Calu3 (cell line): ENCODE measurements at regions not wholly inside any gene's neighbourhood (a gene's known extent, or its start where the extent isn't known, plus 50 kb on each side); places are given as distances from the start of the nearest gene placed in this dataset.

Experiments
- BruUV-seq: library from RNA; stranded (reverse); fragments of 400-500 nt; replicated peaks from 2 replicates; lab custom pipeline; 2021; lab: Mats Ljungman, UMichigan
- CTCF ChIA-PET: fragments of 300-600 bp; sonication (Branson Sonifier 250); formaldehyde crosslinking; loops from one replicate; lab custom pipeline; 2022; ENCODE audit warnings: antibody characterized with exemption; lab: Charles Lee
- DNase-seq: peaks from one replicate; pipeline ENCODE4 v3.0.0; 2022
- H3K27ac Mint-ChIP-seq: one replicate; pipeline ENCODE4 v1.8.0; 2022; ENCODE audit warnings: mixed read lengths; ENCODE audit not compliant: unreplicated experiment
- H3K27me3 Mint-ChIP-seq: one replicate; pipeline ENCODE4 v1.8.0; 2022; ENCODE audit warnings: mixed read lengths; ENCODE audit not compliant: unreplicated experiment
- H3K36me3 Mint-ChIP-seq: one replicate; pipeline ENCODE4 v1.8.0; 2022; ENCODE audit warnings: mild to moderate bottlenecking, moderate library complexity, mixed read lengths; ENCODE audit not compliant: insufficient read depth, unreplicated experiment
- H3K4me1 Mint-ChIP-seq: one replicate; pipeline ENCODE4 v1.8.0; 2022; ENCODE audit warnings: mild to moderate bottlenecking, low read depth, mixed read lengths; ENCODE audit not compliant: unreplicated experiment
- H3K4me3 Mint-ChIP-seq: one replicate; pipeline ENCODE4 v1.8.0; 2022; ENCODE audit warnings: mild to moderate bottlenecking, low read depth, moderate library complexity, mixed read lengths; ENCODE audit not compliant: unreplicated experiment
- H3K9me3 Mint-ChIP-seq: one replicate; pipeline ENCODE4 v1.8.0; 2022; ENCODE audit warnings: low read depth, mixed read lengths; ENCODE audit not compliant: unreplicated experiment
- CTCF ChIP-seq: fragments of 200-600 bp; IDR thresholded peaks from one replicate; pipeline ENCODE4 v1.8.0; 2022; ENCODE audit warnings: antibody characterized with exemption; ENCODE audit not compliant: unreplicated experiment
- intact Hi-C: fragments of 100-400 bp; cut with micrococcal nuclease; formaldehyde crosslinking; loops from one replicate; pipeline ENCODE4 v1.10.0; 2022; ENCODE audit not compliant: unreplicated experiment

- no peak overlapping the region for H3K27ac Mint-ChIP-seq
- no peak for DNase-seq
- no peak overlapping the region for H3K4me3 Mint-ChIP-seq
- TF ChIP-seq CTCF, result no peak
- peaks cover 3% of the 10 kb centered on the region for H3K9me3 Mint-ChIP-seq
- H3K27me3 Mint-ChIP-seq, result peaks cover 31% of the 10 kb centered on the region
- no TSS peak for BruUV-seq
- CTCF ChIA-PET, result no interaction called here
- intact Hi-C loops, result no loop called here
- H3K36me3 Mint-ChIP-seq, result no peaks in the 10 kb centered on the region
- H3K4me1 Mint-ChIP-seq, result no peaks in the 10 kb centered on the region
Observed at GRCh38 chr2:234559609-234560008, 62.7 kb upstream of the ARL4C start.

- CTCF ChIA-PET, result no interaction called here
Observed at GRCh38 chr2:234558642-234559041, 61.8 kb upstream of the ARL4C start.

GRCh38 chr2:234556848-234557573 lies 60.1 kb upstream of the ARL4C start:
- TF ChIP-seq CTCF, result no peak
- Mint-ChIP-seq H3K4me1 (no peaks in the 10 kb centered on the region), H3K27me3 (peaks cover 29% of the 10 kb centered on the region), H3K27ac (no peak overlapping the region), H3K9me3 (peaks cover 3% of the 10 kb centered on the region), H3K4me3 (no peak overlapping the region), H3K36me3 (no peaks in the 10 kb centered on the region)
- peak; percentile 24 for DNase-seq
- intact Hi-C loops, result no loop called here
- no TSS peak for BruUV-seq
- CTCF ChIA-PET, result interaction anchor here (1.3 kb wide), 2 partner anchors 550 to 560 kb away, joined by 8 to 9 read pairs; no protein-coding TSS in a partner anchor

More at GRCh38 chr2:234558642-234559041, 61.8 kb upstream of the ARL4C start:
- Mint-ChIP-seq H3K27me3 (peaks cover 31% of the 10 kb centered on the region), H3K4me1 (no peaks in the 10 kb centered on the region), H3K36me3 (no peaks in the 10 kb centered on the region), H3K27ac (no peak overlapping the region), H3K9me3 (peaks cover 3% of the 10 kb centered on the region), H3K4me3 (no peak overlapping the region)
- no TSS peak for BruUV-seq
- intact Hi-C loops, result no loop called here
- no peak for DNase-seq
- TF ChIP-seq CTCF, result no peak

- no peak overlapping the region for H3K4me3 Mint-ChIP-seq
- no peak for TF ChIP-seq CTCF
- no peak for DNase-seq
- CTCF ChIA-PET, result interaction anchor here (0.6 to 1.3 kb wide), 2 partner anchors 10 to 552 kb away, joined by 3 to 8 read pairs; no protein-coding TSS in a partner anchor
- no peaks in the 10 kb centered on the region for H3K4me1 Mint-ChIP-seq
- peaks cover 16% of the 10 kb centered on the region for H3K27me3 Mint-ChIP-seq
- no peaks in the 10 kb centered on the region for H3K36me3 Mint-ChIP-seq
- intact Hi-C loops, result no loop called here
- H3K9me3 Mint-ChIP-seq, result peaks cover 3% of the 10 kb centered on the region
- no peak overlapping the region for H3K27ac Mint-ChIP-seq
- BruUV-seq, result no TSS peak
Observed at GRCh38 chr2:234555616-234556249, 58.9 kb upstream of the ARL4C start.
